HepG2 (cell line): ENCODE measurements at regions not wholly inside any gene's neighbourhood (a gene's known extent, or its start where the extent isn't known, plus 50 kb on each side); places are given as distances from the start of the nearest gene placed in this dataset.

Experiments used
- ATF1 ChIP-seq: IDR thresholded peaks from 2 replicates; pipeline ENCODE4 v1.6.1; 2016; ENCODE audit warnings: mild to moderate bottlenecking, control low read depth
- CHD2 ChIP-seq: IDR thresholded peaks from 2 replicates; pipeline ENCODE4 v1.6.1; 2011; ENCODE audit warnings: low read depth, low read length, improper control_type of control experiment
- EP300 ChIP-seq, 3 experiments: sonication (generic) in 1 of 3; formaldehyde crosslinking in 1 of 3; IDR thresholded peaks; 2 replicates each; pipeline versions ENCODE4 v1.5.1 to v1.6.1; 2011 to 2020; ENCODE audit warnings: low read depth in 2 of 3, low read length in 2 of 3, borderline replicate concordance in 1 of 3, improper control_type of control experiment in 1 of 3, mild to moderate bottlenecking in 1 of 3, missing genetic modification reagents in 1 of 3, moderate library complexity in 1 of 3
- HIVEP1 ChIP-seq: sonication (generic); formaldehyde crosslinking; IDR thresholded peaks from 2 replicates; pipeline ENCODE4 v1.4.0; 2020; ENCODE audit warnings: mild to moderate bottlenecking, missing genetic modification reagents
- KDM1A ChIP-seq: IDR thresholded peaks from 2 replicates; pipeline ENCODE4 v1.6.1; 2016; ENCODE audit warnings: missing compliant biosample characterization
- MTA1 ChIP-seq: sonication (generic); formaldehyde crosslinking; IDR thresholded peaks from 2 replicates; pipeline ENCODE4 v1.4.0; 2020; ENCODE audit warnings: missing genetic modification reagents, mild to moderate bottlenecking, borderline replicate concordance
- MYNN ChIP-seq: sonication (generic); formaldehyde crosslinking; IDR thresholded peaks from 2 replicates; pipeline ENCODE4 v1.4.0; 2020; ENCODE audit warnings: mild to moderate bottlenecking, low read depth, missing genetic modification reagents
- SALL1 ChIP-seq: sonication (generic); formaldehyde crosslinking; IDR thresholded peaks from 2 replicates; pipeline ENCODE4 v1.8.0; 2022; ENCODE audit warnings: mild to moderate bottlenecking, missing genetic modification reagents
- THAP11 ChIP-seq: IDR thresholded peaks from 2 replicates; pipeline ENCODE4 v1.6.1; 2016; ENCODE audit warnings: missing biosample characterization, missing genetic modification reagents
- ZEB1 ChIP-seq: IDR thresholded peaks from 2 replicates; pipeline ENCODE4 v1.6.1; 2012; ENCODE audit warnings: mild to moderate bottlenecking, low read depth, inconsistent platforms; ENCODE audit not compliant: insufficient replicate concordance
- ZMYM2 ChIP-seq: sonication (generic); formaldehyde crosslinking; IDR thresholded peaks from 2 replicates; pipeline ENCODE4 v1.8.0; 2022; ENCODE audit warnings: mild to moderate bottlenecking, missing genetic modification reagents
- ZNF326 ChIP-seq: sonication (generic); formaldehyde crosslinking; IDR thresholded peaks from 2 replicates; pipeline ENCODE4 v1.4.0; 2020; ENCODE audit warnings: missing genetic modification reagents, borderline replicate concordance
- ZNF343 ChIP-seq: sonication (generic); formaldehyde crosslinking; IDR thresholded peaks from 2 replicates; pipeline ENCODE4 v1.4.0; 2020; ENCODE audit warnings: mild to moderate bottlenecking, missing genetic modification reagents
- ZNF782 ChIP-seq: sonication (generic); formaldehyde crosslinking; IDR thresholded peaks from 2 replicates; pipeline ENCODE4 v1.4.0; 2020; ENCODE audit warnings: missing genetic modification reagents, mild to moderate bottlenecking, borderline replicate concordance
- ZNF816 ChIP-seq: sonication (generic); formaldehyde crosslinking; IDR thresholded peaks from 2 replicates; pipeline ENCODE4 v1.8.0; 2022; ENCODE audit warnings: missing genetic modification reagents, mild to moderate bottlenecking, borderline replicate concordance
- TF ChIP-seq, protein P1 (sequence below): sonication (generic); formaldehyde crosslinking; IDR thresholded peaks from 2 replicates; pipeline ENCODE4 v1.8.1; 2023; ENCODE audit warnings: mild to moderate bottlenecking, missing genetic modification reagents
- TF ChIP-seq, protein P2 (sequence below): IDR thresholded peaks from 2 replicates; pipeline ENCODE4 v1.6.1; 2018; ENCODE audit warnings: missing genetic modification reagents, mild to moderate bottlenecking, missing compliant biosample characterization
- TF ChIP-seq, protein P3 (sequence below): sonication (generic); formaldehyde crosslinking; conservative IDR thresholded peaks from 2 replicates; pipeline ENCODE4 v1.4.0; 2020; ENCODE audit warnings: missing genetic modification reagents
- TF ChIP-seq, protein P4 (sequence below): sonication (generic); formaldehyde crosslinking; IDR thresholded peaks from 2 replicates; pipeline ENCODE4 v1.5.0; 2020; ENCODE audit warnings: missing genetic modification reagents
- TF ChIP-seq, protein P5 (sequence below): sonication (generic); formaldehyde crosslinking; IDR thresholded peaks from 2 replicates; pipeline ENCODE4 v1.4.0; 2020; ENCODE audit warnings: low read depth, mild to moderate bottlenecking, missing genetic modification reagents
- TF ChIP-seq, protein P6 (sequence below): sonication (generic); formaldehyde crosslinking; IDR thresholded peaks from 2 replicates; pipeline ENCODE4 v1.5.1; 2020; ENCODE audit warnings: mild to moderate bottlenecking, missing genetic modification reagents

DNA sequence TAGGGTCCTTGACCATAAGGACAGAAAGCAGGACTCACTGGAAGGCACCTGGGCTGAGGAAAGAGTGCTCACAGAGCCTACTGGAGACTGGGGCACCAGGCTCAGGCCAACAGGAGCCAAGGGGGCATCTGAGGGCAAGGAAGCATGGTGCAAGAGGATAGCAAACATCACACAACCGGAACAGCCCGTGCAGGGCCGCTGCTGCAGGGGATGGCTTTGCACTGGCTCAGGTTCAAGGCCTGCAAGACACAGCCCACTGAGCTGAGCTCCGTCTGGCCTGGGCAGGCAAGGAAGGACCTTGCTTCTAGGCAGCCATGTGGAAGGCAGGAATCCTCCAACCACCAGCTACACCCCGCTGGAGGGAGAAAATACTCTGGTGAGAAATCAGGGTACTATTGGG is 59.8 kb upstream of the KIF26B start (continued):
- TF ChIP-seq, protein P1, sequence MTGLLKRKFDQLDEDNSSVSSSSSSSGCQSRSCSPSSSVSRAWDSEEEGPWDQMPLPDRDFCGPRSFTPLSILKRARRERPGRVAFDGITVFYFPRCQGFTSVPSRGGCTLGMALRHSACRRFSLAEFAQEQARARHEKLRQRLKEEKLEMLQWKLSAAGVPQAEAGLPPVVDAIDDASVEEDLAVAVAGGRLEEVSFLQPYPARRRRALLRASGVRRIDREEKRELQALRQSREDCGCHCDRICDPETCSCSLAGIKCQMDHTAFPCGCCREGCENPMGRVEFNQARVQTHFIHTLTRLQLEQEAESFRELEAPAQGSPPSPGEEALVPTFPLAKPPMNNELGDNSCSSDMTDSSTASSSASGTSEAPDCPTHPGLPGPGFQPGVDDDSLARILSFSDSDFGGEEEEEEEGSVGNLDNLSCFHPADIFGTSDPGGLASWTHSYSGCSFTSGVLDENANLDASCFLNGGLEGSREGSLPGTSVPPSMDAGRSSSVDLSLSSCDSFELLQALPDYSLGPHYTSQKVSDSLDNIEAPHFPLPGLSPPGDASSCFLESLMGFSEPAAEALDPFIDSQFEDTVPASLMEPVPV, result no peak
- TF ChIP-seq ATF1 (CRISPR knock-in tag), result no peak
- TF ChIP-seq, protein P2, sequence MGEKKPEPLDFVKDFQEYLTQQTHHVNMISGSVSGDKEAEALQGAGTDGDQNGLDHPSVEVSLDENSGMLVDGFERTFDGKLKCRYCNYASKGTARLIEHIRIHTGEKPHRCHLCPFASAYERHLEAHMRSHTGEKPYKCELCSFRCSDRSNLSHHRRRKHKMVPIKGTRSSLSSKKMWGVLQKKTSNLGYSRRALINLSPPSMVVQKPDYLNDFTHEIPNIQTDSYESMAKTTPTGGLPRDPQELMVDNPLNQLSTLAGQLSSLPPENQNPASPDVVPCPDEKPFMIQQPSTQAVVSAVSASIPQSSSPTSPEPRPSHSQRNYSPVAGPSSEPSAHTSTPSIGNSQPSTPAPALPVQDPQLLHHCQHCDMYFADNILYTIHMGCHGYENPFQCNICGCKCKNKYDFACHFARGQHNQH (CRISPR knock-in tag), result peak; percentile 38; the same call in 1 of the 2 replicates
- TF ChIP-seq ZMYM2 (CRISPR knock-in tag), result no peak
- TF ChIP-seq, protein P3, sequence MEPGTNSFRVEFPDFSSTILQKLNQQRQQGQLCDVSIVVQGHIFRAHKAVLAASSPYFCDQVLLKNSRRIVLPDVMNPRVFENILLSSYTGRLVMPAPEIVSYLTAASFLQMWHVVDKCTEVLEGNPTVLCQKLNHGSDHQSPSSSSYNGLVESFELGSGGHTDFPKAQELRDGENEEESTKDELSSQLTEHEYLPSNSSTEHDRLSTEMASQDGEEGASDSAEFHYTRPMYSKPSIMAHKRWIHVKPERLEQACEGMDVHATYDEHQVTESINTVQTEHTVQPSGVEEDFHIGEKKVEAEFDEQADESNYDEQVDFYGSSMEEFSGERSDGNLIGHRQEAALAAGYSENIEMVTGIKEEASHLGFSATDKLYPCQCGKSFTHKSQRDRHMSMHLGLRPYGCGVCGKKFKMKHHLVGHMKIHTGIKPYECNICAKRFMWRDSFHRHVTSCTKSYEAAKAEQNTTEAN (CRISPR knock-in tag), result 0 out of 2 replicates have a peak, but pooled peaks have one; percentile 38
- TF ChIP-seq HIVEP1 (CRISPR knock-in tag), result no peak
- no peak for TF ChIP-seq KDM1A
- TF ChIP-seq, protein P4, sequence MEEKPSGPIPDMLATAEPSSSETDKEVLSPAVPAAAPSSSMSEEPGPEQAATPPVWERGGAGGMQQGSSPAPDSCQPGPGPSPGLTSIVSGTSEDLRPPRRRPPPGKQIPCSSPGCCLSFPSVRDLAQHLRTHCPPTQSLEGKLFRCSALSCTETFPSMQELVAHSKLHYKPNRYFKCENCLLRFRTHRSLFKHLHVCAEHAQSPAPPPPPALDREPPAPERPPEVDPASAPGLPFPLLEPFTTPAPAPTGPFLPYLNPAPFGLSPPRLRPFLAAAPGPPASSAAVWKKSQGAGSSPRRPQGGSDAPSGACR (CRISPR knock-in tag), result no peak
- TF ChIP-seq ZEB1, result no peak
- TF ChIP-seq ZNF343, result 0 out of 2 replicates have a peak, but pooled peaks have one; percentile 53
- TF ChIP-seq SALL1, result peak; percentile 78
- peak; percentile 76; the same call in 1 of the 2 replicates for TF ChIP-seq MTA1
- no peak for TF ChIP-seq ZNF326 (CRISPR knock-in tag)
- no peak for TF ChIP-seq CHD2
- peak; percentile 19; the same call in 1 of the 2 replicates for TF ChIP-seq THAP11 (CRISPR knock-in tag)
- TF ChIP-seq ZNF782, result peak; percentile 44; the same call in 1 of the 2 replicates
- TF ChIP-seq MYNN (CRISPR knock-in tag), result no peak
- peak in 1 of 2 experiments; percentile 59; a peak in 2 of 4 replicates for TF ChIP-seq EP300 (IDR thresholded peaks at IDR 0.05; ENCODE audit: low read depth in 2 of 2, low read length in 2 of 2)
- no peak for TF ChIP-seq EP300 (CRISPR knock-in tag; IDR thresholded peaks at IDR 0.05; ENCODE audit: borderline replicate concordance)
- TF ChIP-seq, protein P5, sequence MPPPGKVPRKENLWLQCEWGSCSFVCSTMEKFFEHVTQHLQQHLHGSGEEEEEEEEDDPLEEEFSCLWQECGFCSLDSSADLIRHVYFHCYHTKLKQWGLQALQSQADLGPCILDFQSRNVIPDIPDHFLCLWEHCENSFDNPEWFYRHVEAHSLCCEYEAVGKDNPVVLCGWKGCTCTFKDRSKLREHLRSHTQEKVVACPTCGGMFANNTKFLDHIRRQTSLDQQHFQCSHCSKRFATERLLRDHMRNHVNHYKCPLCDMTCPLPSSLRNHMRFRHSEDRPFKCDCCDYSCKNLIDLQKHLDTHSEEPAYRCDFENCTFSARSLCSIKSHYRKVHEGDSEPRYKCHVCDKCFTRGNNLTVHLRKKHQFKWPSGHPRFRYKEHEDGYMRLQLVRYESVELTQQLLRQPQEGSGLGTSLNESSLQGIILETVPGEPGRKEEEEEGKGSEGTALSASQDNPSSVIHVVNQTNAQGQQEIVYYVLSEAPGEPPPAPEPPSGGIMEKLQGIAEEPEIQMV (CRISPR knock-in tag), result no peak
- TF ChIP-seq, protein P6, sequence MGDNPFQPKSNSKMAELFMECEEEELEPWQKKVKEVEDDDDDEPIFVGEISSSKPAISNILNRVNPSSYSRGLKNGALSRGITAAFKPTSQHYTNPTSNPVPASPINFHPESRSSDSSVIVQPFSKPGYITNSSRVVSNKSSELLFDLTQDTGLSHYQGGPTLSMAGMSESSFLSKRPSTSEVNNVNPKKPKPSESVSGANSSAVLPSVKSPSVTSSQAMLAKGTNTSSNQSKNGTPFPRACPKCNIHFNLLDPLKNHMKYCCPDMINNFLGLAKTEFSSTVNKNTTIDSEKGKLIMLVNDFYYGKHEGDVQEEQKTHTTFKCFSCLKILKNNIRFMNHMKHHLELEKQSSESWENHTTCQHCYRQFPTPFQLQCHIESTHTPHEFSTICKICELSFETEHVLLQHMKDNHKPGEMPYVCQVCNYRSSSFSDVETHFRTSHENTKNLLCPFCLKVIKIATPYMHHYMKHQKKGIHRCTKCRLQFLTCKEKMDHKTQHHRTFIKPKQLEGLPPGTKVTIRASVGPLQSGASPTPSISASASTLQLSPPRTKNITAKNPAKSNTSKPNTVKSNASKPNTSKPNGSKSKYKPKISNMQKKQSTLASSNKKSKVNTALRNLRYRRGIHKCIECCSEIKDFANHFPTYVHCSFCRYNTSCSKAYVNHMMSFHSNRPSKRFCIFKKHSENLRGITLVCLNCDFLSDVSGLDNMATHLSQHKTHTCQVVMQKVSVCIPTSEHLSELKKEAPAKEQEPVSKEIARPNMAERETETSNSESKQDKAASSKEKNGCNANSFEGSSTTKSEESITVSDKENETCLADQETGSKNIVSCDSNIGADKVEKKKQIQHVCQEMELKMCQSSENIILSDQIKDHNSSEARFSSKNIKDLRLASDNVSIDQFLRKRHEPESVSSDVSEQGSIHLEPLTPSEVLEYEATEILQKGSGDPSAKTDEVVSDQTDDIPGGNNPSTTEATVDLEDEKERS, result no peak
- TF ChIP-seq ZNF816, result no peak
